ENCODE measurements at regions not wholly inside any gene's neighbourhood (a gene's known extent, or its start where the extent isn't known, plus 50 kb on each side); places are given as distances from the start of the nearest gene placed in this dataset.

DNA sequence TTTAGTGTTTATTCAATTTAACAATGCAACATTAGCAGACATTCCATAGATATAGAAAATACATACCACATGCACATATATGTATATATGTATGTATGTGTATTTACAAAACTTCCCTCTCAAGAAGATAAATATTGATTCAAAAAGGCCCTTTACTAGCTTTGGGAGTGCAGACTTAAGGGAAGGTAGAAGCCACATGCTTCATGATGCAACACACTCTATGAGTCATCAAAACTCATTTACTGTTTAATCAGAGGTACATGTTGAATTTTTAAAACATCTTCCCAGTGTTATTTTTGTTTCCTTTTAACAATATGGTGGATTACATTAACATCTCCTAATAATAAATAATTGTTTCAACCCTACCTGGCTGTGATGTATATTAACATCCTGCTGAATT lies 61.4 kb upstream of the KIRREL1 start:
- no peak overlapping the region for H3K4me3 ChIP-seq (ENCODE audit: low read depth in 1 of 3, low read length in 3 of 3)
- H3K27ac ChIP-seq (ENCODE audit: low read depth in 1 of 2, low read length in 2 of 2), result no peak overlapping the region
- H3K9ac ChIP-seq (ENCODE audit: low read depth in 1 of 2, low read length in 2 of 2), result no peak overlapping the region
- peaks cover 0 to 4% (median 0%) of the 10 kb centered on the region in 4 donors for H3K27me3 ChIP-seq (ENCODE audit: control insufficient read depth in 4 of 4, insufficient read depth in 4 of 4, low read length in 3 of 4)
- no peak for DNase-seq (ENCODE audit: low spot score)
- H3K9me3 ChIP-seq (ENCODE audit: control insufficient read depth in 4 of 4, low read length in 3 of 4), result no peaks in the 10 kb centered on the region
- H3K36me3 ChIP-seq (ENCODE audit: control insufficient read depth in 4 of 4, insufficient read depth in 3 of 4, low read depth in 1 of 4, low read length in 3 of 4), result no peaks in the 10 kb centered on the region
- TF ChIP-seq SP1 (IDR thresholded peaks at IDR 0.05) (no peak), JUND (IDR thresholded peaks at IDR 0.05) (peak; percentile 8 to 18)
- H3K4me1 ChIP-seq (ENCODE audit: control insufficient read depth in 4 of 4, insufficient read depth in 4 of 4, low read length in 3 of 4), result no peaks in the 10 kb centered on the region

DNA sequence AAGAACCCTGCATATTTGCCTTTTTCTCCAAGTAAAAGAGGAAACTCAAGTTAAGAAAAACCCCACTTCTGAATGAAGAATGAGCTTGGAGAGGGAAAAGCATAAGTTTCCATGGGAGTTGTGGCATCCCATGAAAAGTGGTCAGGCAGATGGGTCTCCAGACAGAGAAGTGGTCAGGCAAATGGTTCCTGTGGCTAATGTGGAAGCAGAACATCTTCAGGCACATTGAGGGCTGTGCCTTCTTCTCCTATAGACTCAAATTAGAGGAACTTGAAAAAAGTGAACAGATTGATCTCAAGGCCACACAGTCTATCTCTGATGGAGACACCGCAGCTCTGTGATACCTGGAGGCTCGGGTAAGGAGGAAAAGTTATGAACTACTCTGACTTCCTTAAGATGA lies 55.7 kb upstream of the KIRREL1 start:
- no peak overlapping the region for H3K4me3 ChIP-seq (ENCODE audit: low read depth in 1 of 3, low read length in 3 of 3)
- no peaks in the 10 kb centered on the region for H3K9me3 ChIP-seq (ENCODE audit: control insufficient read depth in 4 of 4, low read length in 3 of 4)

DNA sequence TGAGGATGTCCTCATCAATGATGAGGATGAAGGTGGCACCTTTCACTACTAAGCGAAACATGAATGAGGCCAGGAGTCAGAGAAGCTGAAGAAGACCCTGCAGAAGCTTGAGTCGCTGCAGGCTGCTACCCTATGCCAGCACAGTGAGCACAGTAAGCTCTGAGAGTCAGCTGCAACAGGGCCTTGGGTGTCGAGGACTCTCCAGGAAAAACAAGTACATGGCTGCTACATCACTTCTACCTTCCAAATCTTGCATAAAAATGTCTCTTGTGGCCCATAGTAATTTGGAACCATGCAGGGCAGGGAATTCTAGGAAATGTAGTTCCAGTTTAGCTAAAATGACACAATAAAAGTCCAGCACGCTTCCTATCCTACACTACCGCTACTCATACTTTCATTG lies 51.5 kb upstream of the KIRREL1 start:
- no peaks in the 10 kb centered on the region for H3K4me1 ChIP-seq (ENCODE audit: control insufficient read depth in 4 of 4, insufficient read depth in 4 of 4, low read length in 3 of 4)
- no peaks in the 10 kb centered on the region for H3K36me3 ChIP-seq (ENCODE audit: control insufficient read depth in 4 of 4, insufficient read depth in 3 of 4, low read depth in 1 of 4, low read length in 3 of 4)
- DNase-seq (ENCODE audit: low spot score), result no peak
- H3K27me3 ChIP-seq (ENCODE audit: control insufficient read depth in 4 of 4, insufficient read depth in 4 of 4, low read length in 3 of 4), result peaks cover 0 to 4% (median 0%) of the 10 kb centered on the region in 4 donors
- H3K4me3 ChIP-seq (ENCODE audit: low read depth in 1 of 3, low read length in 3 of 3), result no peak overlapping the region
- H3K27ac ChIP-seq (ENCODE audit: low read depth in 1 of 2, low read length in 2 of 2), result no peak overlapping the region
- 91% methylated on average over 5 of the region's 5 CpGs for WGBS
- H3K9me3 ChIP-seq (ENCODE audit: control insufficient read depth in 4 of 4, low read length in 3 of 4), result no peaks in the 10 kb centered on the region
- TF ChIP-seq NR2F2 (IDR thresholded peaks at IDR 0.05) (no peak), YY1 (IDR thresholded peaks at IDR 0.05) (no peak), FOXA1 (IDR thresholded peaks at IDR 0.05) (no peak), GABPA (IDR thresholded peaks at IDR 0.05 in 1 of 2, conservative IDR thresholded peaks at IDR 0.05 in 1 of 2) (no peak), SP1 (IDR thresholded peaks at IDR 0.05) (no peak), JUND (IDR thresholded peaks at IDR 0.05) (no peak)
- TF ChIP-seq, protein P1, sequence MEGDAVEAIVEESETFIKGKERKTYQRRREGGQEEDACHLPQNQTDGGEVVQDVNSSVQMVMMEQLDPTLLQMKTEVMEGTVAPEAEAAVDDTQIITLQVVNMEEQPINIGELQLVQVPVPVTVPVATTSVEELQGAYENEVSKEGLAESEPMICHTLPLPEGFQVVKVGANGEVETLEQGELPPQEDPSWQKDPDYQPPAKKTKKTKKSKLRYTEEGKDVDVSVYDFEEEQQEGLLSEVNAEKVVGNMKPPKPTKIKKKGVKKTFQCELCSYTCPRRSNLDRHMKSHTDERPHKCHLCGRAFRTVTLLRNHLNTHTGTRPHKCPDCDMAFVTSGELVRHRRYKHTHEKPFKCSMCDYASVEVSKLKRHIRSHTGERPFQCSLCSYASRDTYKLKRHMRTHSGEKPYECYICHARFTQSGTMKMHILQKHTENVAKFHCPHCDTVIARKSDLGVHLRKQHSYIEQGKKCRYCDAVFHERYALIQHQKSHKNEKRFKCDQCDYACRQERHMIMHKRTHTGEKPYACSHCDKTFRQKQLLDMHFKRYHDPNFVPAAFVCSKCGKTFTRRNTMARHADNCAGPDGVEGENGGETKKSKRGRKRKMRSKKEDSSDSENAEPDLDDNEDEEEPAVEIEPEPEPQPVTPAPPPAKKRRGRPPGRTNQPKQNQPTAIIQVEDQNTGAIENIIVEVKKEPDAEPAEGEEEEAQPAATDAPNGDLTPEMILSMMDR (IDR thresholded peaks at IDR 0.05; ENCODE audit: low read depth, low read length, missing input control), result no peak
- H3K9ac ChIP-seq (ENCODE audit: low read depth in 1 of 2, low read length in 2 of 2), result no peak overlapping the region

More for the DNA sequence above, 55.7 kb upstream of the KIRREL1 start:
- Histone ChIP-seq H3K27me3 (ENCODE audit: control insufficient read depth in 4 of 4, insufficient read depth in 4 of 4, low read length in 3 of 4) (peaks cover 0 to 7% (median 0%) of the 10 kb centered on the region in 4 donors), H3K36me3 (ENCODE audit: control insufficient read depth in 4 of 4, insufficient read depth in 3 of 4, low read depth in 1 of 4, low read length in 3 of 4) (no peaks in the 10 kb centered on the region), H3K4me1 (ENCODE audit: control insufficient read depth in 4 of 4, insufficient read depth in 4 of 4, low read length in 3 of 4) (no peaks in the 10 kb centered on the region), H3K27ac (ENCODE audit: low read depth in 1 of 2, low read length in 2 of 2) (no peak overlapping the region), H3K9ac (ENCODE audit: low read depth in 1 of 2, low read length in 2 of 2) (no peak overlapping the region)
- WGBS, result 82% methylated on average over 2 of the region's 2 CpGs
- TF ChIP-seq YY1 (IDR thresholded peaks at IDR 0.05) (no peak), RXRA (IDR thresholded peaks at IDR 0.05) (no peak), TAF1 (conservative IDR thresholded peaks at IDR 0.05) (no peak), SP1 (IDR thresholded peaks at IDR 0.05) (no peak), HNF4A (conservative IDR thresholded peaks at IDR 0.05) (no peak), EGR1 (IDR thresholded peaks at IDR 0.05; ENCODE audit: low read depth in 2 of 2) (no peak), GABPA (IDR thresholded peaks at IDR 0.05 in 1 of 2, conservative IDR thresholded peaks at IDR 0.05 in 1 of 2) (no peak), FOXA1 (IDR thresholded peaks at IDR 0.05) (no peak)
- TF ChIP-seq, protein P1 (IDR thresholded peaks at IDR 0.05; ENCODE audit: low read depth, low read length, missing input control), result no peak
- no peak for DNase-seq (ENCODE audit: low spot score)
